EL (cell line): ENCODE measurements at regions not wholly inside any gene's neighbourhood (a gene's known extent, or its start where the extent isn't known, plus 50 kb on each side); places are given as distances from the start of the nearest gene placed in this dataset.

ENCODE experiments used
- DNase-seq: peaks from one replicate; pipeline ENCODE4 v3.0.0-alpha.2; 2016

GRCh38 chr7:84533182-84533581 is 338.6 kb upstream of the SEMA3A start:
- no peak for DNase-seq

GRCh38 chr7:84532196-84532595 is 337.6 kb upstream of the SEMA3A start:
- no peak for DNase-seq

GRCh38 chr7:84529480-84530205 is 335.1 kb upstream of the SEMA3A start:
- DNase-seq: peak; percentile 89

- no peak for DNase-seq
Observed at GRCh38 chr7:84528756-84529479, 334.3 kb upstream of the SEMA3A start.

- peak; percentile 64 for DNase-seq
Observed at GRCh38 chr7:84524714-84525694, 330.4 kb upstream of the SEMA3A start.

- no peak for DNase-seq
Observed at GRCh38 chr7:84513061-84513460, 318.5 kb upstream of the SEMA3A start.

- no peak for DNase-seq
Observed at GRCh38 chr7:84512055-84512454, 317.5 kb upstream of the SEMA3A start.

- DNase-seq: peak; percentile 57
Observed at GRCh38 chr7:84510505-84510904, 315.9 kb upstream of the SEMA3A start.

- no peak for DNase-seq
Observed at GRCh38 chr7:84509522-84509921, 314.9 kb upstream of the SEMA3A start.

GRCh38 chr7:84508606-84509005 is 314.0 kb upstream of the SEMA3A start:
- no peak for DNase-seq

- DNase-seq: no peak
Observed at GRCh38 chr7:84507529-84507928, 312.9 kb upstream of the SEMA3A start.

GRCh38 chr7:84506151-84506550 is 311.6 kb upstream of the SEMA3A start:
- peak; percentile 70 for DNase-seq

GRCh38 chr7:84502239-84502638 is 307.6 kb upstream of the SEMA3A start:
- no peak for DNase-seq

- no peak for DNase-seq
Observed at GRCh38 chr7:84497873-84498272, 303.3 kb upstream of the SEMA3A start.

GRCh38 chr7:84495128-84495527 is 300.5 kb upstream of the SEMA3A start:
- no peak for DNase-seq

GRCh38 chr7:84492098-84493034 is 297.8 kb upstream of the SEMA3A start:
- DNase-seq: peak; percentile 46

- peak; percentile 81 for DNase-seq
Observed at GRCh38 chr7:84490661-84491060, 296.1 kb upstream of the SEMA3A start.

GRCh38 chr7:84484502-84485079 is 290.0 kb upstream of the SEMA3A start:
- DNase-seq: peak; percentile 73

GRCh38 chr7:84482476-84482875 is 287.9 kb upstream of the SEMA3A start:
- DNase-seq: peak; percentile 23

- DNase-seq: no peak
Observed at GRCh38 chr7:84479059-84479458, 284.5 kb upstream of the SEMA3A start.

- DNase-seq: no peak
Observed at GRCh38 chr7:84477786-84478478, 283.3 kb upstream of the SEMA3A start.
